ENCODE measurements at regions not wholly inside any gene's neighbourhood (a gene's known extent, or its start where the extent isn't known, plus 50 kb on each side); places are given as distances from the start of the nearest gene placed in this dataset.

GRCh38 chr12:90404071-90404470 lies 550.9 kb downstream of the CCER1 start:
- H3K4me3 ChIP-seq (ENCODE audit: low read length), result no peak overlapping the region
- no peak for DNase-seq (ENCODE audit: low read depth)
- no peak for TF ChIP-seq CTCF (IDR thresholded peaks at IDR 0.05; ENCODE audit: insufficient read depth, low read depth, low read length, missing control alignments)

DNA sequence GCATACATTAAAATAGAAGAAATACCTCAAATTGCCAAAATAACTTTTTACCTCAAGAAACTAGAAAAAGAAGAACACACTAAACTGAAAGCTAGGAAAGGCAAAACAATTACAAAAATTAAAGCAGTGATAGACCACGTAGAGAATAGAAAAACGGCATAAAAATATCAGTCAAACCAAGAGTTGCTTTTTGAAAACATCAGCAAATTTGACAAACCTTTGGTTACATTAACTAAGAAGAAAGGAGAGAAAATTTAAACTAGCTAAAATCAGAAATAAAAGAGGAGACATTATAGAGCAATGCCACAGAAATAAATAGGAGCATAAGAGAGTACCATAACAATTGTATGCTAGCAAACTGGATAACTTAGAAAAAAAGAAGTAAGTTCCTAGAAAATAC lies 553.8 kb downstream of the CCER1 start:
- TF ChIP-seq CTCF (IDR thresholded peaks at IDR 0.05; ENCODE audit: insufficient read depth, low read depth, low read length, missing control alignments), result no peak
- H3K4me3 ChIP-seq (ENCODE audit: low read length), result no peak overlapping the region
- no peak for DNase-seq (ENCODE audit: low read depth)

DNA sequence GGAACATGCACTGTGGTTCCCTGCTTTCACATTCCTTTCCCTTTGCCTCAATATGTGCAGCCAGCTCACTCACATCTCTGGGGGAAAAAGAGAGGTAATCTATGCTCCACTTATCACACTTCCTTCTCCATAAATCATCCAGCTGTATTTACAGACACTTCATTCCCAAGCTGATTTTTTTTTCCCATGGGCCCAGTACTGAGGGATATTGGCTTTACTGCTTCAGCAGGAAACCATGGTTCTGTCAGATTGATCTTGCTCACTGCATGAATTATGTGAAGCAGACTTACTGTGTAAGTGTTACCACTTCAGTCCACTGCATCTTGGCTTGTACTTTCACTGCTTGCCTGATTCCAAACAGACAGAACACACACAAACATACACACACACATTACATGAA lies 555.6 kb downstream of the CCER1 start:
- TF ChIP-seq CTCF (IDR thresholded peaks at IDR 0.05; ENCODE audit: insufficient read depth, low read depth, low read length, missing control alignments), result no peak
- no peak overlapping the region for H3K4me3 ChIP-seq (ENCODE audit: low read length)

GRCh38 chr12:90398285-90398836 lies 556.6 kb downstream of the CCER1 start:
- TF ChIP-seq CTCF (IDR thresholded peaks at IDR 0.05; ENCODE audit: insufficient read depth, low read depth, low read length, missing control alignments), result no peak
- no peak overlapping the region for H3K4me3 ChIP-seq (ENCODE audit: low read length)
- no peak for DNase-seq (ENCODE audit: low read depth)

More for the DNA sequence above, 555.6 kb downstream of the CCER1 start:
- DNase-seq (ENCODE audit: low read depth), result no peak

GRCh38 chr12:90396556-90396955 lies 558.4 kb downstream of the CCER1 start:
- H3K4me3 ChIP-seq (ENCODE audit: low read length), result no peak overlapping the region
- DNase-seq (ENCODE audit: low read depth), result no peak
- no peak for TF ChIP-seq CTCF (IDR thresholded peaks at IDR 0.05; ENCODE audit: insufficient read depth, low read depth, low read length, missing control alignments)

DNA sequence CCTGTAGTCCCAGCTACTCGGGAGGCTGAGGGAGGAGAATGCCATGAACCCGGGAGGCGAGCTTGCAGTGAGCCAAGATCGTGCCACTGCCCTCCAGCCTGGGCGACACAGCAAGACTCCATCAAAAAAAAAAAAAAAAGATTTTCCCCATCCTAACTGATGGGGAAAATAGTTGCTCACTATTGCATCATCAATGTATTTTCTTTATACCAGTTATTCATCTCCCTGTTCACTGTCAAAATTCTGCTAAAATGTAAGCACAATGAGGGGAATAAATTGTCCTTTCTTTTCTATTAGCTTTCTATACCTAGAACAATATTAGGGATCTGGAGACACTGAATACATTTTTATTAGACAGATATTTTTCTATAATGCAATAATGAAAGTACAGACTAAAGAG lies 561.3 kb downstream of the CCER1 start:
- no peak overlapping the region for H3K4me3 ChIP-seq (ENCODE audit: low read length)
- no peak for DNase-seq (ENCODE audit: low read depth)
- no peak for TF ChIP-seq CTCF (IDR thresholded peaks at IDR 0.05; ENCODE audit: insufficient read depth, low read depth, low read length, missing control alignments)

GRCh38 chr12:90393089-90393488 lies 561.9 kb downstream of the CCER1 start:
- TF ChIP-seq CTCF (IDR thresholded peaks at IDR 0.05; ENCODE audit: insufficient read depth, low read depth, low read length, missing control alignments), result no peak
- DNase-seq (ENCODE audit: low read depth), result peak; percentile 67
- no peak overlapping the region for H3K4me3 ChIP-seq (ENCODE audit: low read length)
